Gastroesophageal sphincter (tissue), 4 donors: ENCODE measurements at regions not wholly inside any gene's neighbourhood (a gene's known extent, or its start where the extent isn't known, plus 50 kb on each side); places are given as distances from the start of the nearest gene placed in this dataset.

Experiments used
- ATAC-seq: fragments of 150-250 bp; one replicate; pipeline ENCODE4 v1.9.1; 2016; ENCODE audit warnings: mild to moderate bottlenecking, moderate library complexity
- H3K27ac ChIP-seq, 4 donors: fragments of 200-600 bp; sonication (generic) in 3 of 4; 1 replicate in 3 of 4; 2 replicates in 1 of 4; pipeline ENCODE4 v1.5.1; 2016 to 2019
- H3K27me3 ChIP-seq: fragments of 200-600 bp; sonication (generic); one replicate; pipeline ENCODE4 v1.5.1; 2019
- H3K36me3 ChIP-seq, 2 donors: fragments of 200-600 bp; sonication (generic); one replicate each; pipeline ENCODE4 v1.5.1; 2019; ENCODE audit warnings: control low read depth in 1 of 2
- H3K4me1 ChIP-seq, 3 donors: fragments of 200-600 bp; sonication (generic); 1 replicate in 2 of 3; 2 replicates in 1 of 3; pipeline ENCODE4 v1.5.1; 2016 to 2019; ENCODE audit warnings: control low read depth in 2 of 3
- H3K4me3 ChIP-seq, 2 donors: fragments of 200-600 bp; sonication (generic); one replicate each; pipeline ENCODE4 v1.5.1; 2019; ENCODE audit warnings: mild to moderate bottlenecking in 1 of 2, moderate library complexity in 1 of 2
- H3K9me3 ChIP-seq, 3 donors: fragments of 200-600 bp; sonication (generic); one replicate each; pipeline ENCODE4 v1.5.1; 2017 to 2019; ENCODE audit warnings: control low read depth in 2 of 3
- EP300 ChIP-seq: sonication (generic); formaldehyde crosslinking; IDR thresholded peaks from one replicate; pipeline ENCODE4 v1.6.1; 2017; ENCODE audit warnings: antibody characterized with exemption, mild to moderate bottlenecking
- POLR2A ChIP-seq, 2 donors: fragments of 450-650 bp; IDR thresholded peaks; one replicate each; pipeline ENCODE4 v1.6.1; 2017; ENCODE audit warnings: antibody characterized with exemption in 2 of 2, mild to moderate bottlenecking in 2 of 2, moderate library complexity in 1 of 2
- POLR2AphosphoS5 ChIP-seq: sonication (generic); formaldehyde crosslinking; IDR thresholded peaks from one replicate; pipeline ENCODE4 v1.6.1; 2017; ENCODE audit warnings: antibody characterized with exemption
- WGBS, 2 donors: methylation state at CpG; one replicate each; pipeline ENCODE4 v1.1.5; 2018; ENCODE audit warnings: low coverage in 1 of 2; 5-methylcytosine and 5-hydroxymethylcytosine counted together
- TF ChIP-seq, protein P1 (sequence below), 4 experiments: fragments of 200-600 bp in 2 of 4; fragments of 450-650 bp in 2 of 4; sonication (generic) in 1 of 4; IDR thresholded peaks; one replicate each; pipeline ENCODE4 v1.5.1; 2017 to 2019; ENCODE audit warnings: antibody characterized with exemption in 4 of 4, mild to moderate bottlenecking in 2 of 4, moderate library complexity in 2 of 4

GRCh38 chr18:78405763-78406162, 573.9 kb upstream of the SALL3 start:
- Histone ChIP-seq H3K27ac (no peak overlapping the region), H3K27me3 (peaks cover 19% of the 10 kb centered on the region), H3K36me3 (no peaks in the 10 kb centered on the region), H3K4me1 (peaks cover 0 to 11% (median 0%) of the 10 kb centered on the region in 3 donors), H3K9me3 (no peaks in the 10 kb centered on the region), H3K4me3 (no peak overlapping the region)
- 73 to 85% methylated on average over 3 to 4 of the region's 16 CpGs for WGBS, 2 donors
- ATAC-seq: no peak
- TF ChIP-seq POLR2A (IDR thresholded peaks at IDR 0.05) (no peak), EP300 (no peak), POLR2AphosphoS5 (no peak)
- TF ChIP-seq, protein P1, sequence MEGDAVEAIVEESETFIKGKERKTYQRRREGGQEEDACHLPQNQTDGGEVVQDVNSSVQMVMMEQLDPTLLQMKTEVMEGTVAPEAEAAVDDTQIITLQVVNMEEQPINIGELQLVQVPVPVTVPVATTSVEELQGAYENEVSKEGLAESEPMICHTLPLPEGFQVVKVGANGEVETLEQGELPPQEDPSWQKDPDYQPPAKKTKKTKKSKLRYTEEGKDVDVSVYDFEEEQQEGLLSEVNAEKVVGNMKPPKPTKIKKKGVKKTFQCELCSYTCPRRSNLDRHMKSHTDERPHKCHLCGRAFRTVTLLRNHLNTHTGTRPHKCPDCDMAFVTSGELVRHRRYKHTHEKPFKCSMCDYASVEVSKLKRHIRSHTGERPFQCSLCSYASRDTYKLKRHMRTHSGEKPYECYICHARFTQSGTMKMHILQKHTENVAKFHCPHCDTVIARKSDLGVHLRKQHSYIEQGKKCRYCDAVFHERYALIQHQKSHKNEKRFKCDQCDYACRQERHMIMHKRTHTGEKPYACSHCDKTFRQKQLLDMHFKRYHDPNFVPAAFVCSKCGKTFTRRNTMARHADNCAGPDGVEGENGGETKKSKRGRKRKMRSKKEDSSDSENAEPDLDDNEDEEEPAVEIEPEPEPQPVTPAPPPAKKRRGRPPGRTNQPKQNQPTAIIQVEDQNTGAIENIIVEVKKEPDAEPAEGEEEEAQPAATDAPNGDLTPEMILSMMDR (IDR thresholded peaks at IDR 0.05): no peak

DNA sequence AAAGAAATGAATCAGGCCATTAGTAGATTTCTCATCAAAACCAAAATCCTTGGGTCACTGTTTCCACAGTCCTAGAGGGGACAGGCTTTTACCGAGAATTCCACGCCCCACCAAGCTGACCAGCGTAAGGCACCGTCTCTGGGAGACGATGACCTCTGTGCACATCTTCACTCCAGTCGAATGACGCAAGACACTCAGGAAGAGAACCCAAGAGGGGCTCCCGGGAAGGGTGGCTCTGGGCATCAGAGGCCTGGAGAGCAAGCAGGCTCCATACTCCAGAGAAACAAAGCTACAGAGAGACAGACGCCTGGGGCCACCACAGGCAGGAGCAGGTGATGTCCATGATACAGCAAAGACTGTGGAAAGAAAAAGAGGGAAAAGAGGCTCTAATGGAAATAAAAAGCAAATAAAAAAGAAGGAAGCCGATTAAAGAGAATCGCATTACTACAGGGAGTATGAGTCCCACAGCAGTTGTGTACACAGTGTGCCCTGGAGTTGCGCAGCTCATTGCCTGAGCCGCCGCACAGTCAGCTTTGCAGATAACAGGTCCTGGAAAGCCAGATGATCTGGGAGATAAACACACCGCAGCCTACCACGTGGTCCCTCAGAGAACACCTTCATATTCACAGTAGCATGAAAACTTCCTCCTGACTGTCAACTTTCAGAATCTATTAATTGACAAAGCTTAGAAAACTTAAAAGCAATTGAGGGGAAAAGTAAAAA, 572.7 kb upstream of the SALL3 start:
- ATAC-seq: no peak
- WGBS, 2 donors: 69 to 76% methylated on average over 8 to 15 of the region's 16 CpGs
- peaks cover 19% of the 10 kb centered on the region for H3K27me3 ChIP-seq
- H3K4me1 ChIP-seq: peaks cover 0 to 11% (median 0%) of the 10 kb centered on the region in 3 donors
- no peak overlapping the region for H3K27ac ChIP-seq
- H3K4me3 ChIP-seq: no peak overlapping the region
- TF ChIP-seq, protein P1 (IDR thresholded peaks at IDR 0.05): no peak
- no peak for TF ChIP-seq POLR2AphosphoS5
- TF ChIP-seq EP300: no peak
- TF ChIP-seq POLR2A (IDR thresholded peaks at IDR 0.05): no peak
- H3K36me3 ChIP-seq: no peaks in the 10 kb centered on the region
- H3K9me3 ChIP-seq: no peaks in the 10 kb centered on the region

- Histone ChIP-seq H3K9me3 (no peaks in the 10 kb centered on the region), H3K4me3 (no peak overlapping the region), H3K27ac (no peak overlapping the region), H3K27me3 (peaks cover 19% of the 10 kb centered on the region), H3K36me3 (no peaks in the 10 kb centered on the region), H3K4me1 (peaks cover 0 to 11% (median 0%) of the 10 kb centered on the region in 3 donors)
- no peak for ATAC-seq
- WGBS, 2 donors: 40 to 70% methylated on average over 4 of the region's 4 CpGs
- TF ChIP-seq, protein P1 (IDR thresholded peaks at IDR 0.05): no peak
- no peak for TF ChIP-seq EP300
- TF ChIP-seq POLR2AphosphoS5: no peak
- no peak for TF ChIP-seq POLR2A (IDR thresholded peaks at IDR 0.05)
Observed at GRCh38 chr18:78407466-78407844, 572.2 kb upstream of the SALL3 start.

DNA sequence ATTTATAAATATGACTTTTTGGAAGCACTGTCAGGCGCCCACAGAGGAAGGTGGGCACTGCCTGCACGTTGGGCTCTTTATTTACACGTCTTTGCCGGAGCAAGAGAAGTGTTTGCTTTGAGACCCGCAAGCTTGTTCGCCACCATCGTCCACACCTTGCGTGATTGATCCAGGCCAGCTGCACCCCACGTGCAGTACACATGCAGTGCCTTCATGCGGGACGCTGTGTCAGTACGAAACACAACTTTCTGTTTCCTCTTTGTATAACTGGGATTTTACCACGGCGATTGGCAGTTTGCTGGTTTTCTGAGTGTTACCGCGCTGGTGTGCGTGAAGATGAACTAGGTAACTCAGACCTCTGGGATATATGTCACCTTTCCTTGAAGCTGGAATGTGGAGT, 571.0 kb upstream of the SALL3 start:
- peaks cover 19% of the 10 kb centered on the region for H3K27me3 ChIP-seq
- no peaks in the 10 kb centered on the region for H3K9me3 ChIP-seq
- TF ChIP-seq POLR2A (IDR thresholded peaks at IDR 0.05) (no peak), EP300 (no peak), POLR2AphosphoS5 (no peak)
- TF ChIP-seq, protein P1 (IDR thresholded peaks at IDR 0.05): no peak
- no peak for ATAC-seq
- no peaks in the 10 kb centered on the region for H3K36me3 ChIP-seq
- H3K4me3 ChIP-seq: no peak overlapping the region
- 24 to 56% methylated on average over 2 to 17 of the region's 17 CpGs for WGBS, 2 donors
- H3K4me1 ChIP-seq: peaks cover 0 to 11% (median 0%) of the 10 kb centered on the region in 3 donors
- H3K27ac ChIP-seq: no peak overlapping the region

- no peak overlapping the region for H3K4me3 ChIP-seq
- no peak for ATAC-seq
- H3K27me3 ChIP-seq: peaks cover 14% of the 10 kb centered on the region
- H3K36me3 ChIP-seq: no peaks in the 10 kb centered on the region
- H3K9me3 ChIP-seq: no peaks in the 10 kb centered on the region
- no peak overlapping the region for H3K27ac ChIP-seq
- WGBS, 2 donors: 86% methylated on average over 3 of the region's 13 CpGs; no CpG with 5 or more reads in 1 of the 2 donors
- TF ChIP-seq POLR2AphosphoS5 (no peak), POLR2A (IDR thresholded peaks at IDR 0.05) (no peak), EP300 (no peak)
- TF ChIP-seq, protein P1 (IDR thresholded peaks at IDR 0.05): no peak
- H3K4me1 ChIP-seq: peaks cover 0 to 11% (median 0%) of the 10 kb centered on the region in 3 donors
Observed at GRCh38 chr18:78410094-78410786, 569.4 kb upstream of the SALL3 start.
